ENCODE measurements at regions not wholly inside any gene's neighbourhood (a gene's known extent, or its start where the extent isn't known, plus 50 kb on each side); places are given as distances from the start of the nearest gene placed in this dataset.

- WGBS, 2 donors, result 80 to 88% methylated on average over 4 of the region's 4 CpGs
- no peak for ATAC-seq (ENCODE audit: low FRiP score in 2 of 2)
- H3K4me1 ChIP-seq, result no peaks in the 10 kb centered on the region
- H3K4me3 ChIP-seq, result no peak overlapping the region
- DNase-seq, result no peak
- no peak overlapping the region for H3K27ac ChIP-seq
- no peak for TF ChIP-seq POLR2AphosphoS5 (IDR thresholded peaks at IDR 0.05)
- no peaks in the 10 kb centered on the region for H3K36me3 ChIP-seq
- no peaks in the 10 kb centered on the region for H3K27me3 ChIP-seq
- H3K9me3 ChIP-seq, result no peaks in the 10 kb centered on the region
These were observed 2233.1 kb downstream of the MRPL39 start for GRCh38 chr21:23374155-23374554.

- Histone ChIP-seq H3K27ac (no peak overlapping the region), H3K4me1 (no peaks in the 10 kb centered on the region), H3K27me3 (no peaks in the 10 kb centered on the region), H3K36me3 (no peaks in the 10 kb centered on the region), H3K4me3 (no peak overlapping the region), H3K9me3 (peaks cover 0 to 6% (median 1%) of the 10 kb centered on the region in 4 donors)
- TF ChIP-seq CTCF (IDR thresholded peaks at IDR 0.05), result no peak
- TF ChIP-seq POLR2AphosphoS5 (IDR thresholded peaks at IDR 0.05), result no peak
- TF ChIP-seq EP300 (IDR thresholded peaks at IDR 0.05), result no peak
- TF ChIP-seq POLR2A (IDR thresholded peaks at IDR 0.05), result no peak
- ATAC-seq (ENCODE audit: low FRiP score in 2 of 2) (no peak), DNase-seq (no peak)
- WGBS, 2 donors, result 65 to 71% methylated on average over 1 of the region's 1 CpG
These were observed 2250.4 kb downstream of the MRPL39 start for GRCh38 chr21:23356905-23357304.

- H3K9me3 ChIP-seq, result no peaks in the 10 kb centered on the region
- H3K4me3 ChIP-seq, result no peak overlapping the region
These were observed 2291.1 kb downstream of the MRPL39 start for GRCh38 chr21:23316190-23316589.

GRCh38 chr21:23308741-23309140, 2298.5 kb downstream of the MRPL39 start:
- Histone ChIP-seq H3K36me3 (no peaks in the 10 kb centered on the region), H3K4me1 (no peaks in the 10 kb centered on the region), H3K9me3 (peaks cover 0 to 4% (median 0%) of the 10 kb centered on the region in 4 donors), H3K4me3 (no peak overlapping the region), H3K27me3 (no peaks in the 10 kb centered on the region), H3K27ac (no peak overlapping the region)
- TF ChIP-seq POLR2A (IDR thresholded peaks at IDR 0.05), result no peak
- TF ChIP-seq POLR2AphosphoS5 (IDR thresholded peaks at IDR 0.05), result no peak
- no peak for TF ChIP-seq EP300 (IDR thresholded peaks at IDR 0.05)
- DNase-seq, result no peak
- 31 to 32% methylated on average over 1 of the region's 1 CpG for WGBS, 2 donors
- ATAC-seq (ENCODE audit: low FRiP score in 2 of 2), result no peak

More at GRCh38 chr21:23316190-23316589, 2291.1 kb downstream of the MRPL39 start:
- H3K36me3 ChIP-seq, result no peaks in the 10 kb centered on the region
- no peak for DNase-seq
- ATAC-seq (ENCODE audit: low FRiP score in 2 of 2), result no peak
- TF ChIP-seq POLR2A (IDR thresholded peaks at IDR 0.05) (no peak), EP300 (IDR thresholded peaks at IDR 0.05) (no peak), CTCF (IDR thresholded peaks at IDR 0.05) (no peak), POLR2AphosphoS5 (IDR thresholded peaks at IDR 0.05) (no peak)
- no peaks in the 10 kb centered on the region for H3K4me1 ChIP-seq
- H3K27ac ChIP-seq, result no peak overlapping the region
- no peaks in the 10 kb centered on the region for H3K27me3 ChIP-seq

- peaks cover 0 to 4% (median 0%) of the 10 kb centered on the region in 4 donors for H3K9me3 ChIP-seq
- H3K27me3 ChIP-seq, result no peaks in the 10 kb centered on the region
- TF ChIP-seq CTCF (IDR thresholded peaks at IDR 0.05) (no peak), POLR2A (IDR thresholded peaks at IDR 0.05) (no peak), EP300 (IDR thresholded peaks at IDR 0.05) (no peak), POLR2AphosphoS5 (IDR thresholded peaks at IDR 0.05) (no peak)
- H3K27ac ChIP-seq, result no peak overlapping the region
- DNase-seq, result no peak
- H3K36me3 ChIP-seq, result no peaks in the 10 kb centered on the region
- ATAC-seq (ENCODE audit: low FRiP score in 2 of 2), result no peak
- no peak overlapping the region for H3K4me3 ChIP-seq
- H3K4me1 ChIP-seq, result no peaks in the 10 kb centered on the region
- 0 to 73% methylated on average over 1 of the region's 1 CpG for WGBS, 2 donors
These were observed 2300.2 kb downstream of the MRPL39 start for GRCh38 chr21:23307065-23307464.

GRCh38 chr21:23292292-23292691, 2294.1 kb downstream of the NCAM2 start:
- no peak for ATAC-seq (ENCODE audit: low FRiP score in 2 of 2)
- whole genome bisulfite sequencing, 2 donors, result 70 to 82% methylated on average over 3 of the region's 3 CpGs
- peaks cover 0 to 4% (median 0%) of the 10 kb centered on the region in 4 donors for H3K9me3 ChIP-seq
- H3K27me3 ChIP-seq, result no peaks in the 10 kb centered on the region
- no peak for TF ChIP-seq POLR2AphosphoS5 (IDR thresholded peaks at IDR 0.05)
- no peak for TF ChIP-seq CTCF (IDR thresholded peaks at IDR 0.05)
- TF ChIP-seq EP300 (IDR thresholded peaks at IDR 0.05), result no peak
- TF ChIP-seq POLR2A (IDR thresholded peaks at IDR 0.05), result no peak
- no peaks in the 10 kb centered on the region for H3K4me1 ChIP-seq
- DNase-seq, result no peak
- H3K27ac ChIP-seq, result no peak overlapping the region
- no peak overlapping the region for H3K4me3 ChIP-seq
- no peaks in the 10 kb centered on the region for H3K36me3 ChIP-seq
